ENCODE measurements at regions not wholly inside any gene's neighbourhood (a gene's known extent, or its start where the extent isn't known, plus 50 kb on each side); places are given as distances from the start of the nearest gene placed in this dataset.

- Mint-ChIP-seq H3K4me3 (ENCODE audit: unreplicated experiment) (no peak overlapping the region), H3K27me3 (ENCODE audit: low read depth) (no peaks in the 10 kb centered on the region), H3K27ac (ENCODE audit: unreplicated experiment) (no peak overlapping the region), H3K9me3 (ENCODE audit: low read depth) (no peaks in the 10 kb centered on the region), H3K4me1 (ENCODE audit: low read depth) (peaks cover 7% of the 10 kb centered on the region), H3K36me3 (ENCODE audit: low read depth) (no peaks in the 10 kb centered on the region)
- DNase-seq (ENCODE audit: low spot score) = no peak
- no peak for TF ChIP-seq CTCF (IDR thresholded peaks at IDR 0.05)
Observed at GRCh38 chr3:104715972-104716371, 650.7 kb upstream of the ALCAM start.

- Mint-ChIP-seq H3K4me1 (ENCODE audit: low read depth) (peaks cover 7% of the 10 kb centered on the region), H3K27me3 (ENCODE audit: low read depth) (no peaks in the 10 kb centered on the region), H3K4me3 (ENCODE audit: unreplicated experiment) (no peak overlapping the region), H3K36me3 (ENCODE audit: low read depth) (no peaks in the 10 kb centered on the region), H3K27ac (ENCODE audit: unreplicated experiment) (no peak overlapping the region), H3K9me3 (ENCODE audit: low read depth) (peaks cover 3% of the 10 kb centered on the region)
- no peak for DNase-seq (ENCODE audit: low spot score)
- no peak for TF ChIP-seq CTCF (IDR thresholded peaks at IDR 0.05)
Observed at GRCh38 chr3:104717828-104718196, 648.9 kb upstream of the ALCAM start.

- Mint-ChIP-seq H3K4me1 (ENCODE audit: low read depth) (peaks cover 7% of the 10 kb centered on the region), H3K27me3 (ENCODE audit: low read depth) (no peaks in the 10 kb centered on the region), H3K36me3 (ENCODE audit: low read depth) (peaks cover 2% of the 10 kb centered on the region), H3K4me3 (ENCODE audit: unreplicated experiment) (no peak overlapping the region), H3K27ac (ENCODE audit: unreplicated experiment) (no peak overlapping the region), H3K9me3 (ENCODE audit: low read depth) (peaks cover 12% of the 10 kb centered on the region)
- DNase-seq (ENCODE audit: low spot score) = no peak
- no peak for TF ChIP-seq CTCF (IDR thresholded peaks at IDR 0.05)
Observed at GRCh38 chr3:104723000-104723399, 643.7 kb upstream of the ALCAM start.

- H3K27ac Mint-ChIP-seq (ENCODE audit: unreplicated experiment) = no peak overlapping the region
- H3K36me3 Mint-ChIP-seq (ENCODE audit: low read depth) = peaks cover 2% of the 10 kb centered on the region
- H3K9me3 Mint-ChIP-seq (ENCODE audit: low read depth) = peaks cover 13% of the 10 kb centered on the region
- H3K4me3 Mint-ChIP-seq (ENCODE audit: unreplicated experiment) = no peak overlapping the region
- TF ChIP-seq CTCF (IDR thresholded peaks at IDR 0.05) = no peak
- no peaks in the 10 kb centered on the region for H3K27me3 Mint-ChIP-seq (ENCODE audit: low read depth)
- DNase-seq (ENCODE audit: low spot score) = no peak
- peaks cover 5% of the 10 kb centered on the region for H3K4me1 Mint-ChIP-seq (ENCODE audit: low read depth)
Observed at GRCh38 chr3:104731074-104731473, 635.6 kb upstream of the ALCAM start.

- TF ChIP-seq CTCF (IDR thresholded peaks at IDR 0.05) = no peak
- Mint-ChIP-seq H3K4me1 (ENCODE audit: low read depth) (peaks cover 12% of the 10 kb centered on the region), H3K27ac (ENCODE audit: unreplicated experiment) (no peak overlapping the region), H3K36me3 (ENCODE audit: low read depth) (no peaks in the 10 kb centered on the region), H3K27me3 (ENCODE audit: low read depth) (no peaks in the 10 kb centered on the region), H3K4me3 (ENCODE audit: unreplicated experiment) (no peak overlapping the region), H3K9me3 (ENCODE audit: low read depth) (no peaks in the 10 kb centered on the region)
- no peak for DNase-seq (ENCODE audit: low spot score)
Observed at GRCh38 chr3:104734627-104735026, 632.1 kb upstream of the ALCAM start.
